Right lung (tissue), 2 donors: ENCODE measurements at regions not wholly inside any gene's neighbourhood (a gene's known extent, or its start where the extent isn't known, plus 50 kb on each side); places are given as distances from the start of the nearest gene placed in this dataset.
"Not testable (repeated sequence)": the region's sequence is repeated elsewhere in the genome, so short reads cannot be mapped to it uniquely, and the experiment has no call there.

Source experiments
- DNase-seq, 2 donors: peaks; one replicate each; pipeline ENCODE4 v3.0.0-alpha.2; 2013

- no peak for DNase-seq
Measured at GRCh38 chr16:73122604-73123391, 74.9 kb upstream of the ZFHX3 start.

GRCh38 chr16:73116576-73116975 is 68.6 kb upstream of the ZFHX3 start:
- no peak for DNase-seq

DNA sequence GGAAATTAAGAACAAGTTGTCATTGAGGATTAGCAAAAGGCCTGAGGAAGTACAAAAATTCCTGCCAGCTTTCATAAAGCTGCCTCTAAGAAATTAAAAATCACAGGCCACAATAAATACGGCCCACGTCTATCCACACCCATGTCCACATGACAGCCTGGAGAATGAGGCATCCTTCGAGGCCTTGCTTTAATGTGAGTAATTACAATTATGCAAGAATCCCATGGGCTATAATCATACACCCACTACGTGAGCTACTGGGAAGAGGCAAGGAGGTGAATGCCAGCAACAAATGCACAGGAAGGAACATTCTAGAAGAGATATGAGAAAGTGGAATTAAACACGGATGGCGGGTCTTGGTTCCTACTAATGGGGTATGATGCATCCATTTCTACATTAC is 65.4 kb upstream of the ZFHX3 start:
- no peak for DNase-seq

GRCh38 chr16:73108195-73108963 is 60.5 kb upstream of the ZFHX3 start:
- DNase-seq = no peak

- DNase-seq = no peak
Measured at GRCh38 chr16:73107371-73107770, 59.4 kb upstream of the ZFHX3 start.

DNA sequence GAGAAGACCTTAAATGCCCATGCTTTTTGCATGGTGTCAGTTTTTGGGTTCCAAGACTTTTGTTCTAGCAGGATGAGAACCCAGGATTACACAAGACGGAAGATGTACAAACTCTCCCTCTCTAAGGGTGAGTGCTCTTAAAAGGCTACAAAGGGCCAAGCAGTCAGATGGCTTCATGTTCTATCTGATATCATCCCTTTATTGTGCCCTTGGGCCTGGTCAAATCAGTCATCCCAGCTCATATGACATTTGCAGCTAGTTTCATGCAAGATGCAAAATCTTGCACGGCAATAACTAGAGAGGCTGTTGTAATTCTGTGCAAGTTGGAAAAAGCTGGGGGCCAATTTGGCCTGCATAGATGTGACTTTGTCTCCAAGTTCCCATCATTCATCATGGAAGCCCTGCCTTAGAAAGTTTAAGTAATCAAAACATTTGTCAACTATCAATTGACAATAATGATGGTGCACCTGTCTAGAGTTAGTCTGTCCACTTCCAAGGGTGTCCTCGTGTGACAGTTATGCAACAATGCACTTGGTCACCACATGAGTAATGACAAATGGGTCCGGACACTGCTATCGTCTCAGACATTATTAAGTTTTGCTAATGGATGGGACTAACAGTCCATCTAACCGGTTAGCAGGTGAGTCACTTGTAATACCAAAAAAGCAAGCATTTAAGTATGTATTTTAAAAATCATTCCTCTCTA is 58.6 kb upstream of the ZFHX3 start:
- no peak for DNase-seq

GRCh38 chr16:73101568-73101967 is 53.6 kb upstream of the ZFHX3 start:
- no peak for DNase-seq

- not testable (repeated sequence) for DNase-seq
Measured at GRCh38 chr16:73099601-73100000, 51.7 kb upstream of the ZFHX3 start.
